ENCODE measurements at regions not wholly inside any gene's neighbourhood (a gene's known extent, or its start where the extent isn't known, plus 50 kb on each side); places are given as distances from the start of the nearest gene placed in this dataset.

- in situ Hi-C loops (cut with HindIII; ENCODE audit: low sequenced_read_pairs), result no loop called here
- DNase-seq (ENCODE audit: low spot score), result no peak
Observed at GRCh38 chr2:5980450-5981190, 288.4 kb downstream of the SOX11 start.

GRCh38 chr2:5982193-5982902, 290.2 kb downstream of the SOX11 start:
- DNase-seq (ENCODE audit: low spot score), result no peak
- in situ Hi-C loops (cut with HindIII; ENCODE audit: low sequenced_read_pairs), result no loop called here

GRCh38 chr2:5982903-5983265, 290.7 kb downstream of the SOX11 start:
- in situ Hi-C loops (cut with HindIII; ENCODE audit: low sequenced_read_pairs), result no loop called here
- DNase-seq (ENCODE audit: low spot score), result no peak

GRCh38 chr2:5983511-5984272, 291.5 kb downstream of the SOX11 start:
- in situ Hi-C loops (cut with HindIII; ENCODE audit: low sequenced_read_pairs), result no loop called here
- DNase-seq (ENCODE audit: low spot score), result no peak

GRCh38 chr2:5984273-5984655, 292.1 kb downstream of the SOX11 start:
- in situ Hi-C loops (cut with HindIII; ENCODE audit: low sequenced_read_pairs), result no loop called here
- DNase-seq (ENCODE audit: low spot score), result no peak

GRCh38 chr2:5984946-5985345, 292.8 kb downstream of the SOX11 start:
- DNase-seq (ENCODE audit: low spot score), result no peak
- in situ Hi-C loops (cut with HindIII; ENCODE audit: low sequenced_read_pairs), result no loop called here

- DNase-seq (ENCODE audit: low spot score), result no peak
- in situ Hi-C loops (cut with HindIII; ENCODE audit: low sequenced_read_pairs), result no loop called here
Observed at GRCh38 chr2:5985536-5986385, 293.6 kb downstream of the SOX11 start.

GRCh38 chr2:5986801-5987787, 294.9 kb downstream of the SOX11 start:
- DNase-seq (ENCODE audit: low spot score), result no peak
- in situ Hi-C loops (cut with HindIII; ENCODE audit: low sequenced_read_pairs), result no loop called here

- DNase-seq (ENCODE audit: low spot score), result no peak
- in situ Hi-C loops (cut with HindIII; ENCODE audit: low sequenced_read_pairs), result no loop called here
Observed at GRCh38 chr2:5988120-5988519, 295.9 kb downstream of the SOX11 start.

- no peak for DNase-seq (ENCODE audit: low spot score)
- in situ Hi-C loops (cut with HindIII; ENCODE audit: low sequenced_read_pairs), result no loop called here
Observed at GRCh38 chr2:5990086-5990485, 297.9 kb downstream of the SOX11 start.

- DNase-seq (ENCODE audit: low spot score), result no peak
- in situ Hi-C loops (cut with HindIII; ENCODE audit: low sequenced_read_pairs), result no loop called here
Observed at GRCh38 chr2:5991305-5991968, 299.3 kb downstream of the SOX11 start.

GRCh38 chr2:5995832-5996231, 303.6 kb downstream of the SOX11 start:
- DNase-seq (ENCODE audit: low spot score), result no peak
- in situ Hi-C loops (cut with HindIII; ENCODE audit: low sequenced_read_pairs), result no loop called here

- in situ Hi-C loops (cut with HindIII; ENCODE audit: low sequenced_read_pairs), result no loop called here
- peak; percentile 75 for DNase-seq (ENCODE audit: low spot score)
Observed at GRCh38 chr2:6008186-6008585, 316.0 kb downstream of the SOX11 start.

GRCh38 chr2:6008726-6009125, 316.5 kb downstream of the SOX11 start:
- in situ Hi-C loops (cut with HindIII; ENCODE audit: low sequenced_read_pairs), result no loop called here
- no peak for DNase-seq (ENCODE audit: low spot score)

GRCh38 chr2:6010163-6010562, 318.0 kb downstream of the SOX11 start:
- in situ Hi-C loops (cut with HindIII; ENCODE audit: low sequenced_read_pairs), result no loop called here
- DNase-seq (ENCODE audit: low spot score), result no peak

- in situ Hi-C loops (cut with HindIII; ENCODE audit: low sequenced_read_pairs), result no loop called here
- no peak for DNase-seq (ENCODE audit: low spot score)
Observed at GRCh38 chr2:6011921-6012320, 319.7 kb downstream of the SOX11 start.

- in situ Hi-C loops (cut with HindIII; ENCODE audit: low sequenced_read_pairs), result no loop called here
- DNase-seq (ENCODE audit: low spot score), result no peak
Observed at GRCh38 chr2:6017736-6018286, 325.6 kb downstream of the SOX11 start.

GRCh38 chr2:6024229-6024628, 332.0 kb downstream of the SOX11 start:
- in situ Hi-C loops (cut with HindIII; ENCODE audit: low sequenced_read_pairs), result no loop called here
- no peak for DNase-seq (ENCODE audit: low spot score)
